H1 (cell line): ENCODE measurements at regions not wholly inside any gene's neighbourhood (a gene's known extent, or its start where the extent isn't known, plus 50 kb on each side); places are given as distances from the start of the nearest gene placed in this dataset.

Experiments
- CTCF ChIA-PET: fragments of 300-600 bp; sonication (Branson Sonifier 250); formaldehyde crosslinking; loops from one replicate; lab custom pipeline; 2021; ENCODE audit not compliant: partially characterized antibody; lab: Charles Lee
- POLR2A ChIA-PET: fragments of 300-600 bp; sonication (Branson Sonifier 250); formaldehyde crosslinking; loops from one replicate; lab custom pipeline; 2021; ENCODE audit warnings: inconsistent platforms; ENCODE audit not compliant: partially characterized antibody; lab: Charles Lee
- DNase-seq, 2 experiments: peaks; one replicate each; pipeline versions ENCODE4 v3.0.0 to v3.0.0-alpha.2; 2010 to 2022; ENCODE audit warnings: low spot score in 2 of 2, low read depth in 1 of 2, mixed read lengths in 1 of 2
- FAIRE-seq: peaks from 2 replicates; lab custom pipeline; 2011; peaks lifted over from hg19 to GRCh38; lab: Jason Lieb, UNC
- H2AFZ ChIP-seq: 2 replicates; pipeline ENCODE4 v1.8.1; 2012; ENCODE audit warnings: low read length, inconsistent platforms
- H2AK5ac ChIP-seq: 2 replicates; pipeline ENCODE4 v1.6.1; 2013; ENCODE audit warnings: low read depth, low read length
- H2BK120ac ChIP-seq: replicated peaks from 2 replicates; pipeline ENCODE3; 2013; ENCODE audit warnings: low read depth, low read length, inconsistent platforms
- H2BK12ac ChIP-seq: 2 replicates; pipeline ENCODE4 v1.6.1; 2013; ENCODE audit warnings: low read depth, low read length
- H2BK15ac ChIP-seq: 2 replicates; pipeline ENCODE4 v1.6.1; 2013; ENCODE audit warnings: low read length
- H2BK20ac ChIP-seq: 2 replicates; pipeline ENCODE4 v1.6.1; 2013; ENCODE audit warnings: low read length
- H2BK5ac ChIP-seq: 2 replicates; pipeline ENCODE4 v1.6.1; 2013; ENCODE audit warnings: low read depth, low read length
- H3K14ac ChIP-seq: 2 replicates; pipeline ENCODE4 v1.6.1; 2013; ENCODE audit warnings: inconsistent platforms; ENCODE audit not compliant: insufficient read length
- H3K18ac ChIP-seq: 2 replicates; pipeline ENCODE4 v1.6.1; 2013; ENCODE audit warnings: low read length; ENCODE audit errors: extremely low read depth
- H3K23ac ChIP-seq: 2 replicates; pipeline ENCODE4 v1.6.1; 2013; ENCODE audit warnings: inconsistent platforms; ENCODE audit not compliant: insufficient read length
- H3K23me2 ChIP-seq: 2 replicates; pipeline ENCODE4 v1.6.1; 2013; ENCODE audit warnings: low read depth, low read length
- H3K27ac ChIP-seq: 2 replicates; pipeline ENCODE4 v1.6.1; 2011; ENCODE audit warnings: low read depth, low read length, inconsistent platforms
- H3K27me3 ChIP-seq, 4 experiments: replicated peaks in 1 of 4; 1 replicate in 1 of 4; 2 replicates in 3 of 4; pipeline versions ENCODE4 v1.6.1 to v1.8.1; 2011 to 2013; ENCODE audit warnings: low read length in 3 of 4, mild to moderate bottlenecking in 3 of 4, inconsistent platforms in 2 of 4, mixed read lengths in 2 of 4, moderate library complexity in 1 of 4; ENCODE audit not compliant: control insufficient read depth in 3 of 4, insufficient read depth in 3 of 4; ENCODE audit errors: extremely low read depth in 1 of 4
- H3K36me3 ChIP-seq, 4 experiments: 2 replicates each; pipeline versions ENCODE4 v1.6.1 to v1.8.1; 2011 to 2013; ENCODE audit warnings: mild to moderate bottlenecking in 4 of 4, low read length in 3 of 4, moderate library complexity in 2 of 4, control low read depth in 1 of 4, inconsistent platforms in 1 of 4; ENCODE audit not compliant: insufficient read depth in 4 of 4, control insufficient read depth in 2 of 4
- H3K4ac ChIP-seq: replicated peaks from 2 replicates; pipeline ENCODE3; 2013; ENCODE audit warnings: low read length, low read depth, mixed read lengths, inconsistent platforms; ENCODE audit not compliant: insufficient read length
- H3K4me1 ChIP-seq, 4 experiments: replicated peaks in 1 of 4; 1 replicate in 1 of 4; 2 replicates in 3 of 4; pipeline versions ENCODE4 v1.6.1 to v1.8.1; 2011 to 2013; ENCODE audit warnings: low read length in 3 of 4, inconsistent platforms in 2 of 4, mixed read lengths in 1 of 4; ENCODE audit not compliant: insufficient read depth in 4 of 4, control insufficient read depth in 3 of 4
- H3K4me2 ChIP-seq, 2 experiments: 2 replicates each; pipeline versions ENCODE4 v1.6.1 to v1.8.1; 2011 to 2013; ENCODE audit warnings: low read depth in 2 of 2, low read length in 2 of 2, control low read depth in 1 of 2, inconsistent platforms in 1 of 2, mild to moderate bottlenecking in 1 of 2; ENCODE audit not compliant: insufficient read depth in 1 of 2
- H3K4me3 ChIP-seq, 4 experiments: fragments of 200-600, 300-600 bp in 1 of 4; sonication (generic), shearing (Covaris generic), sonication (Bioruptor Twin) in 1 of 4; 2 replicates each; pipeline versions ENCODE4 v1.5.1 to v1.8.1; 2011 to 2016; ENCODE audit warnings: low read length in 4 of 4, low read depth in 3 of 4, control low read depth in 2 of 4, inconsistent platforms in 2 of 4, mild to moderate bottlenecking in 2 of 4, mixed read lengths in 1 of 4, moderate library complexity in 1 of 4; ENCODE audit not compliant: insufficient read depth in 2 of 4; ENCODE audit errors: extremely low read depth in 1 of 4
- H3K56ac ChIP-seq: replicated peaks from 2 replicates; pipeline ENCODE3; 2013; ENCODE audit warnings: low read depth, mild to moderate bottlenecking, mixed read lengths, low read length, inconsistent platforms; ENCODE audit not compliant: insufficient read length
- H3K79me1 ChIP-seq: 2 replicates; pipeline ENCODE4 v1.6.1; 2013; ENCODE audit warnings: low read depth, low read length, control low read depth
- H3K79me2 ChIP-seq, 2 experiments: 2 replicates each; pipeline versions ENCODE4 v1.6.1 to v1.8.1; 2012 to 2013; ENCODE audit warnings: low read length in 2 of 2, mild to moderate bottlenecking in 2 of 2, inconsistent platforms in 1 of 2; ENCODE audit not compliant: insufficient read depth in 2 of 2, control insufficient read depth in 1 of 2
- H3K9ac ChIP-seq, 4 experiments: replicated peaks in 1 of 4; 1 replicate in 1 of 4; 2 replicates in 3 of 4; pipeline versions ENCODE4 v1.6.1 to v1.8.1; 2011 to 2013; ENCODE audit warnings: low read depth in 3 of 4, low read length in 3 of 4, control low read depth in 2 of 4, mild to moderate bottlenecking in 2 of 4, moderate library complexity in 2 of 4, inconsistent platforms in 1 of 4; ENCODE audit errors: extremely low read depth in 1 of 4
- H3K9me3 ChIP-seq, 2 experiments: 2 replicates each; pipeline versions ENCODE4 v1.6.1 to v1.8.1; 2012 to 2013; ENCODE audit warnings: mild to moderate bottlenecking in 2 of 2, moderate library complexity in 2 of 2, control low read depth in 1 of 2, inconsistent platforms in 1 of 2, low read depth in 1 of 2, low read length in 1 of 2, mixed read lengths in 1 of 2; ENCODE audit not compliant: insufficient read depth in 2 of 2
- H4K20me1 ChIP-seq, 2 experiments: replicated peaks in 1 of 2; 2 replicates each; pipeline versions ENCODE3 to v1.8.1; 2011 to 2013; ENCODE audit warnings: inconsistent platforms in 2 of 2, low read length in 2 of 2, mild to moderate bottlenecking in 1 of 2; ENCODE audit not compliant: insufficient read depth in 2 of 2, control insufficient read depth in 1 of 2
- H4K5ac ChIP-seq: 2 replicates; pipeline ENCODE4 v1.6.1; 2013; ENCODE audit warnings: low read length, low read depth, mixed read lengths, inconsistent platforms; ENCODE audit not compliant: insufficient read length
- H4K8ac ChIP-seq: 2 replicates; pipeline ENCODE4 v1.8.0; 2013; ENCODE audit warnings: mild to moderate bottlenecking, moderate library complexity, low read length, inconsistent platforms; ENCODE audit not compliant: insufficient read depth; ENCODE audit errors: extremely low read depth
- H4K91ac ChIP-seq: replicated peaks from 2 replicates; pipeline ENCODE3; 2013; ENCODE audit warnings: low read length, mixed read lengths, inconsistent platforms; ENCODE audit not compliant: insufficient read length
- CHD2 ChIP-seq: IDR thresholded peaks from 2 replicates; pipeline ENCODE4 v1.6.1; 2012; ENCODE audit warnings: low read length, improper control_type of control experiment
- FOSL1 ChIP-seq: IDR thresholded peaks from 2 replicates; pipeline ENCODE4 v1.6.1; 2011; ENCODE audit warnings: mild to moderate bottlenecking, low read depth, low read length, moderate library complexity; ENCODE audit not compliant: insufficient read depth
- GABPA ChIP-seq: IDR thresholded peaks from 2 replicates; pipeline ENCODE4 v1.6.1; 2011; ENCODE audit warnings: mild to moderate bottlenecking, low read length, moderate library complexity, borderline replicate concordance; ENCODE audit not compliant: insufficient read depth
- JUN ChIP-seq: IDR thresholded peaks from 2 replicates; pipeline ENCODE4 v1.6.1; 2011; ENCODE audit warnings: low read depth, mild to moderate bottlenecking, improper control_type of control experiment, low read length
- KDM5A ChIP-seq: fragments of 200-600 bp; IDR thresholded peaks from 2 replicates; pipeline ENCODE4 v1.7.1; 2012; ENCODE audit warnings: mild to moderate bottlenecking, low read length, inconsistent platforms, mixed read lengths
- PHF8 ChIP-seq: fragments of 200-600 bp; sonication (generic); conservative IDR thresholded peaks from 2 replicates; pipeline ENCODE4 v1.7.1; 2012; ENCODE audit warnings: low read depth, mild to moderate bottlenecking, inconsistent platforms, low read length, moderate library complexity
- RBBP5 ChIP-seq: IDR thresholded peaks from 2 replicates; pipeline ENCODE4 v1.7.1; 2012; ENCODE audit warnings: low read depth, mild to moderate bottlenecking, inconsistent platforms, low read length, moderate library complexity, borderline replicate concordance
- TAF7 ChIP-seq: optimal IDR thresholded peaks from 2 replicates; pipeline ENCODE3; 2011; ENCODE audit warnings: low read depth, mild to moderate bottlenecking, inconsistent platforms, low read length, moderate library complexity, borderline replicate concordance
- TCF12 ChIP-seq: IDR thresholded peaks from 2 replicates; pipeline ENCODE4 v1.6.1; 2011; ENCODE audit warnings: low read depth, mild to moderate bottlenecking, low read length
- TEAD4 ChIP-seq: IDR thresholded peaks from 2 replicates; pipeline ENCODE4 v1.6.1; 2012; ENCODE audit warnings: low read depth, low read length, inconsistent platforms, mixed read lengths
- YY1 ChIP-seq: IDR thresholded peaks from 2 replicates; pipeline ENCODE4 v1.6.1; 2011; ENCODE audit warnings: low read depth, mild to moderate bottlenecking, low read length
- WGBS, 2 experiments: shearing (Covaris generic) in 1 of 2; methylation state at CpG; one replicate each; pipeline versions ENCODE4 v1.1.6 to v1.1.7; 2013 to 2015; ENCODE audit warnings: low lambda C conversion rate in 2 of 2, mixed read lengths in 2 of 2, inconsistent platforms in 1 of 2, low coverage in 1 of 2, missing lambda C conversion rate in 1 of 2; ENCODE audit not compliant: insufficient replicate concordance in 2 of 2, insufficient coverage in 1 of 2, insufficient read length in 1 of 2; ENCODE audit errors: extremely low coverage in 1 of 2, missing lambda C conversion rate in 1 of 2; 5-methylcytosine and 5-hydroxymethylcytosine counted together

- Histone ChIP-seq H3K18ac (no peak overlapping the region), H3K79me1 (no peaks in the 10 kb centered on the region), H4K5ac (no peak overlapping the region), H2BK120ac (no peak overlapping the region), H2AK5ac (no peak overlapping the region), H3K4me2 (no peak overlapping the region), H3K4ac (no peak overlapping the region), H3K79me2 (no peaks in the 10 kb centered on the region), H2AFZ (no peak overlapping the region), H4K91ac (no peak overlapping the region), H4K8ac (no peak overlapping the region), H3K9me3 (no peaks in the 10 kb centered on the region), H3K23ac (no peak overlapping the region), H3K36me3 (no peaks in the 10 kb centered on the region), H3K4me1 (no peaks in the 10 kb centered on the region), H2BK5ac (no peak overlapping the region), H4K20me1 (no peaks in the 10 kb centered on the region), H3K9ac (no peak overlapping the region), H3K27me3 (no peaks in the 10 kb centered on the region; a peak in 3 of 7 replicates), H3K4me3 (no peak overlapping the region), H3K14ac (no peak overlapping the region), H3K27ac (no peak overlapping the region), H2BK20ac (no peak overlapping the region), H2BK15ac (no peak overlapping the region), H3K56ac (no peak overlapping the region), H2BK12ac (no peak overlapping the region), H3K23me2 (no peaks in the 10 kb centered on the region)
- 86% methylated on average over 1 of the region's 1 CpG; no CpG with 5 or more reads in 1 of the 2 experiments for whole genome bisulfite sequencing, 2 experiments
- ChIA-PET POLR2A (no interaction called here), CTCF (no interaction called here)
- FAIRE-seq (no peak), DNase-seq (no peak)
- TF ChIP-seq TEAD4 (no peak), KDM5A (no peak), FOSL1 (no peak), RBBP5 (no peak), YY1 (no peak), GABPA (no peak), PHF8 (no peak), CHD2 (no peak), TAF7 (no peak), TCF12 (no peak), JUN (no peak)
These were observed 137.3 kb upstream of the PITX1 start for GRCh38 chr5:135171336-135171735.
